IMR-90 (cell line): ENCODE measurements at regions not wholly inside any gene's neighbourhood (a gene's known extent, or its start where the extent isn't known, plus 50 kb on each side); places are given as distances from the start of the nearest gene placed in this dataset.

Experiments
- ATAC-seq: fragments of 200-7000 bp; cut with Tn5 transposase; 2 replicates; pipeline ENCODE4 v1.9.1; 2020; ENCODE audit warnings: low read depth, mild to moderate bottlenecking, moderate library complexity
- BruUV-seq: library from RNA; stranded (reverse); fragments of 400-500 nt; replicated peaks from 2 replicates; lab custom pipeline; 2021; lab: Mats Ljungman, UMichigan
- CTCF ChIA-PET: fragments of 300-600 bp; formaldehyde crosslinking; extraction: SDS; loops from one replicate; lab custom pipeline; 2021; ENCODE audit warnings: antibody characterized with exemption; lab: Yijun Ruan, JAX
- POLR2A ChIA-PET: fragments of 300-600 bp; sonication (Branson Sonifier 250); formaldehyde crosslinking; loops from one replicate; lab custom pipeline; 2022; ENCODE audit warnings: antibody characterized with exemption; ENCODE audit not compliant: unreplicated experiment; lab: Charles Lee
- DNase-seq: peaks from one replicate; pipeline ENCODE4 v3.0.0; 2013
- H2AFZ ChIP-seq: replicated peaks from 2 replicates; pipeline ENCODE3; 2013; ENCODE audit warnings: low read length, mild to moderate bottlenecking; ENCODE audit not compliant: poor library complexity
- H2AK5ac ChIP-seq: 2 replicates; pipeline ENCODE4 v1.6.1; 2013; ENCODE audit warnings: low read depth, low read length, inconsistent platforms
- H2AK9ac ChIP-seq: replicated peaks from 2 replicates; pipeline ENCODE3; 2013; ENCODE audit warnings: mild to moderate bottlenecking, low read depth, low read length, moderate library complexity; ENCODE audit not compliant: poor library complexity
- H2BK120ac ChIP-seq: 2 replicates; pipeline ENCODE4 v1.6.1; 2013; ENCODE audit warnings: low read depth, low read length, inconsistent platforms
- H2BK15ac ChIP-seq: 3 replicates; pipeline ENCODE4 v1.6.1; 2013; ENCODE audit warnings: low read depth, low read length, inconsistent platforms
- H2BK20ac ChIP-seq: 2 replicates; pipeline ENCODE4 v1.6.1; 2013; ENCODE audit warnings: low read depth, mild to moderate bottlenecking, inconsistent platforms, low read length, moderate library complexity
- H2BK5ac ChIP-seq: 2 replicates; pipeline ENCODE4 v1.6.1; 2013; ENCODE audit warnings: mild to moderate bottlenecking, low read depth, low read length, inconsistent platforms; ENCODE audit not compliant: poor library complexity, severe bottlenecking
- H3K14ac ChIP-seq: replicated peaks from 2 replicates; pipeline ENCODE4 v1.6.1; 2013; ENCODE audit warnings: low read depth, low read length, inconsistent platforms
- H3K18ac ChIP-seq: 2 replicates; pipeline ENCODE4 v1.6.1; 2013; ENCODE audit warnings: low read depth, low read length, control low read depth
- H3K23ac ChIP-seq: 2 replicates; pipeline ENCODE4 v1.6.1; 2013; ENCODE audit warnings: low read depth, low read length, inconsistent platforms
- H3K27ac ChIP-seq: 2 replicates; pipeline ENCODE4 v1.5.1; 2013; ENCODE audit warnings: mild to moderate bottlenecking, control low read depth, low read length; ENCODE audit not compliant: insufficient read depth
- H3K27me3 ChIP-seq: 2 replicates; pipeline ENCODE4 v1.6.1; 2013; ENCODE audit warnings: low read length; ENCODE audit not compliant: control insufficient read depth, insufficient read depth
- H3K36me3 ChIP-seq: 2 replicates; pipeline ENCODE4 v1.6.1; 2013; ENCODE audit warnings: low read length, mixed read lengths; ENCODE audit not compliant: control insufficient read depth, insufficient read depth
- H3K4ac ChIP-seq: 2 replicates; pipeline ENCODE4 v1.6.1; 2013; ENCODE audit warnings: low read depth, low read length, inconsistent platforms
- H3K4me1 ChIP-seq: 2 replicates; pipeline ENCODE4 v1.6.1; 2013; ENCODE audit warnings: low read length, mixed read lengths; ENCODE audit not compliant: control insufficient read depth, insufficient read depth
- H3K4me2 ChIP-seq: 2 replicates; pipeline ENCODE4 v1.6.1; 2013; ENCODE audit warnings: low read depth, mild to moderate bottlenecking, control low read depth, low read length, moderate library complexity
- H3K4me3 ChIP-seq: 2 replicates; pipeline ENCODE4 v1.5.1; 2013; ENCODE audit warnings: low read depth, mild to moderate bottlenecking, control low read depth, low read length, moderate library complexity; ENCODE audit not compliant: insufficient read depth
- H3K56ac ChIP-seq: 2 replicates; pipeline ENCODE4 v1.6.1; 2013; ENCODE audit warnings: low read length, inconsistent platforms; ENCODE audit not compliant: insufficient read depth; ENCODE audit errors: extremely low read depth
- H3K79me1 ChIP-seq, 2 experiments: 2 replicates each; pipeline ENCODE4 v1.6.1; 2013; ENCODE audit warnings: low read length in 2 of 2, inconsistent platforms in 1 of 2, low read depth in 1 of 2
- H3K9ac ChIP-seq: 2 replicates; pipeline ENCODE4 v1.6.1; 2013; ENCODE audit warnings: low read depth, low read length, control low read depth
- H3K9me1 ChIP-seq: 2 replicates; pipeline ENCODE4 v1.6.1; 2013; ENCODE audit warnings: low read length, inconsistent platforms; ENCODE audit not compliant: insufficient read depth
- H3K9me3 ChIP-seq: 2 replicates; pipeline ENCODE4 v1.6.1; 2013; ENCODE audit warnings: low read length; ENCODE audit not compliant: control insufficient read depth, insufficient read depth
- H4K20me1 ChIP-seq: 2 replicates; pipeline ENCODE4 v1.6.1; 2013; ENCODE audit warnings: low read length, inconsistent platforms; ENCODE audit not compliant: insufficient read depth
- H4K5ac ChIP-seq: 2 replicates; pipeline ENCODE4 v1.6.1; 2013; ENCODE audit warnings: mild to moderate bottlenecking, low read depth, low read length, control low read depth
- H4K8ac ChIP-seq, 2 experiments: 2 replicates each; pipeline ENCODE4 v1.6.1; 2013; ENCODE audit warnings: low read depth in 2 of 2, low read length in 2 of 2, control low read depth in 1 of 2, inconsistent platforms in 1 of 2
- H4K91ac ChIP-seq: 2 replicates; pipeline ENCODE4 v1.6.1; 2013; ENCODE audit warnings: low read depth, low read length, inconsistent platforms; ENCODE audit not compliant: insufficient read depth
- BHLHE40 ChIP-seq: fragments of 150-350 bp; IDR thresholded peaks from 2 replicates; pipeline ENCODE4 v1.6.1; 2016; ENCODE audit warnings: mild to moderate bottlenecking, low read depth, low read length
- CEBPB ChIP-seq: IDR thresholded peaks from 2 replicates; pipeline ENCODE4 v1.6.1; 2012; ENCODE audit warnings: low read depth, low read length, improper control_type of control experiment
- CHD1 ChIP-seq: IDR thresholded peaks from 2 replicates; pipeline ENCODE4 v1.6.1; 2012; ENCODE audit warnings: low read depth, low read length, improper control_type of control experiment
- CTCF ChIP-seq: conservative IDR thresholded peaks from 2 replicates; pipeline ENCODE4 v1.5.1; 2012; ENCODE audit warnings: mild to moderate bottlenecking, low read depth, low read length, improper control_type of control experiment
- FOS ChIP-seq: fragments of 150-350 bp; IDR thresholded peaks from 2 replicates; pipeline ENCODE4 v1.6.1; 2016; ENCODE audit warnings: low read depth, low read length
- NFE2L2 ChIP-seq: fragments of 150-350 bp; IDR thresholded peaks from 2 replicates; pipeline ENCODE4 v1.6.1; 2016; ENCODE audit warnings: low read depth, mild to moderate bottlenecking, low read length
- POLR2A ChIP-seq: IDR thresholded peaks from 2 replicates; pipeline ENCODE4 v1.6.1; 2012; ENCODE audit warnings: mild to moderate bottlenecking, low read depth, low read length
- RCOR1 ChIP-seq: IDR thresholded peaks from 2 replicates; pipeline ENCODE4 v1.6.1; 2012; ENCODE audit warnings: mild to moderate bottlenecking, low read length, improper control_type of control experiment; ENCODE audit not compliant: insufficient replicate concordance
- RFX5 ChIP-seq: IDR thresholded peaks from 2 replicates; pipeline ENCODE4 v1.8.0; 2012; ENCODE audit warnings: low read depth, mild to moderate bottlenecking, low read length, moderate library complexity
- USF2 ChIP-seq: fragments of 150-350 bp; IDR thresholded peaks from 2 replicates; pipeline ENCODE4 v1.6.1; 2017; ENCODE audit warnings: mild to moderate bottlenecking, antibody characterized with exemption, low read length, low read depth
- WGBS, 2 experiments: methylation state at CpG; one replicate each; pipeline versions ENCODE4 v1.1.5 to v1.1.7; 2013; ENCODE audit warnings: missing lambda C conversion rate in 2 of 2; ENCODE audit not compliant: insufficient read length in 1 of 2; ENCODE audit errors: extremely low coverage in 2 of 2; 5-methylcytosine and 5-hydroxymethylcytosine counted together
- dilution Hi-C: fragments of 300-500 bp; cut with HindIII; formaldehyde crosslinking; loops from one replicate; pipeline ENCODE4 v1.14.3; 2018; ENCODE audit warnings: low sequenced_read_pairs; ENCODE audit not compliant: unreplicated experiment
- in situ Hi-C: fragments of 300-500 bp; cut with MboI; formaldehyde crosslinking; loops from 3 replicates; pipeline ENCODE4 v1.14.3; 2019; ENCODE audit warnings: low sequenced_read_pairs, inconsistent platforms, mixed read lengths
- intact Hi-C: fragments of 100-400 bp; cut with micrococcal nuclease; formaldehyde crosslinking; loops from 2 replicates; pipeline ENCODE4 v1.10.0; 2022

- TF ChIP-seq RFX5 (no peak), BHLHE40 (no peak), POLR2A (no peak), RCOR1 (no peak), CTCF (no peak), FOS (no peak), USF2 (no peak), NFE2L2 (no peak), CHD1 (no peak), CEBPB (no peak)
These were observed 84.3 kb downstream of the PCDH1 start for GRCh38 chr5:141793881-141794280.

More at GRCh38 chr5:141793881-141794280, 84.3 kb downstream of the PCDH1 start:
- dilution Hi-C loops, result no loop called here
- no peak for DNase-seq
- ATAC-seq, result no peak
- Histone ChIP-seq H2BK20ac (no peak overlapping the region), H3K27me3 (peaks cover 59% of the 10 kb centered on the region), H3K4me3 (no peak overlapping the region), H2BK15ac (no peak overlapping the region), H4K20me1 (no peaks in the 10 kb centered on the region), H3K14ac (no peak overlapping the region), H3K18ac (no peak overlapping the region), H2AK9ac (no peak overlapping the region), H2AK5ac (no peak overlapping the region), H3K9ac (no peak overlapping the region), H2BK120ac (no peak overlapping the region), H3K4me2 (no peak overlapping the region), H4K8ac (no peak overlapping the region), H3K36me3 (no peaks in the 10 kb centered on the region), H4K5ac (no peak overlapping the region), H3K27ac (no peak overlapping the region), H3K23ac (no peak overlapping the region), H3K79me1 (no peaks in the 10 kb centered on the region), H3K4me1 (no peaks in the 10 kb centered on the region), H3K56ac (no peak overlapping the region), H3K4ac (no peak overlapping the region), H2BK5ac (no peak overlapping the region), H3K9me1 (no peaks in the 10 kb centered on the region), H4K91ac (no peak overlapping the region), H3K9me3 (no peaks in the 10 kb centered on the region), H2AFZ (no peak overlapping the region)
- ChIA-PET CTCF (no interaction called here), POLR2A (no interaction called here)
- WGBS, 2 experiments, result no CpG with 5 or more reads among the region's 4 CpGs
- in situ Hi-C loops, result no loop called here
- no TSS peak for BruUV-seq
- intact Hi-C loops, result no loop called here
